A673 (cell line): ENCODE measurements at regions not wholly inside any gene's neighbourhood (a gene's known extent, or its start where the extent isn't known, plus 50 kb on each side); places are given as distances from the start of the nearest gene placed in this dataset.

ENCODE experiments used
- CTCF ChIP-seq: fragments of 300-800, 200-600 bp; sonication (generic); conservative IDR thresholded peaks from 2 replicates; pipeline ENCODE4 v1.5.1; 2017; ENCODE audit warnings: low read depth, mild to moderate bottlenecking, antibody characterized with exemption, low read length, moderate library complexity, mixed read lengths
- EZH2 ChIP-seq: fragments of 200-600 bp; sonication (generic); IDR thresholded peaks from 2 replicates; pipeline ENCODE4 v1.6.1; 2017; ENCODE audit warnings: borderline replicate concordance, low read depth, mild to moderate bottlenecking, mixed read lengths, antibody characterized with exemption, low read length; ENCODE audit not compliant: poor library complexity, severe bottlenecking

- TF ChIP-seq CTCF, result no peak
- no peak for TF ChIP-seq EZH2
These were observed 458.1 kb downstream of the HTR7 start for GRCh38 chr10:90399782-90400181.
